Transverse colon (tissue), 1 donor: ENCODE measurements at regions not wholly inside any gene's neighbourhood (a gene's known extent, or its start where the extent isn't known, plus 50 kb on each side); places are given as distances from the start of the nearest gene placed in this dataset.
"Not testable (repeated sequence)": the region's sequence is repeated elsewhere in the genome, so short reads cannot be mapped to it uniquely, and the experiment has no call there.

Source experiments
- EP300 ChIP-seq: sonication (generic); formaldehyde crosslinking; IDR thresholded peaks from one replicate; pipeline ENCODE4 v1.6.1; 2017; ENCODE audit warnings: antibody characterized with exemption, low read depth
- POLR2A ChIP-seq: fragments of 450-650 bp; IDR thresholded peaks from one replicate; pipeline ENCODE4 v1.6.1; 2016; ENCODE audit warnings: antibody characterized with exemption, mild to moderate bottlenecking, moderate library complexity

- not testable (repeated sequence) for TF ChIP-seq EP300, POLR2A
These were observed 1424.2 kb upstream of the PCDH10 start for GRCh38 chr4:131724847-131725246.
